OCI-M2 (cell line): ENCODE measurements at regions not wholly inside any gene's neighbourhood (a gene's known extent, or its start where the extent isn't known, plus 50 kb on each side); places are given as distances from the start of the nearest gene placed in this dataset.
"Not testable (repeated sequence)": the region's sequence is repeated elsewhere in the genome, so short reads cannot be mapped to it uniquely, and the experiment has no call there.

ENCODE experiments used
- DNase-seq: peaks from one replicate; lab custom pipeline; 2025; ENCODE audit not compliant: unreplicated experiment; lab: John Stamatoyannopoulos, UW

GRCh38 chr18:10332452-10332851 lies 122.0 kb upstream of the APCDD1 start:
- no peak for DNase-seq

GRCh38 chr18:10336749-10337350 lies 117.6 kb upstream of the APCDD1 start:
- no peak for DNase-seq

- DNase-seq, result no peak
Observed at GRCh38 chr18:10340821-10341220, 113.6 kb upstream of the APCDD1 start.

DNA sequence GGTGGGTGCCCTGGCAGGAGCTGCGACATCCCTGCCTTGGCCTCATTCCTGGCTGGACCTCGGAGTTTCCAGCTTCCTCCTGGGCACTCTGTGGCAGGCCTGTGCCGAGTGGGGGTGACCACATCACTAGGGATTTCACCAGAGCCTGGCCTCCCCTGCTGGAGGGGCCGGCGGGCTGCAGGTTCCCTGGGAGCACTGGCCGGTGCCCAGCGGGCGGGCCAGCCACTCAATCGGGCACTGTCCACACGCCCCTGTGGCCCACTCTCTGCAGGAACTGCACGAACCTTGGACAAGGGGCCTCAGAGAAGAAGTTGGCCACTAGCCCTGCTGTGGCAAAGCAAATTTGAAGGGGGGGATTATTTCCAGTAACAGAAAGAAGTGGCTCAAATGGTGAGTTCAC lies 110.7 kb upstream of the APCDD1 start:
- DNase-seq, result no peak

DNA sequence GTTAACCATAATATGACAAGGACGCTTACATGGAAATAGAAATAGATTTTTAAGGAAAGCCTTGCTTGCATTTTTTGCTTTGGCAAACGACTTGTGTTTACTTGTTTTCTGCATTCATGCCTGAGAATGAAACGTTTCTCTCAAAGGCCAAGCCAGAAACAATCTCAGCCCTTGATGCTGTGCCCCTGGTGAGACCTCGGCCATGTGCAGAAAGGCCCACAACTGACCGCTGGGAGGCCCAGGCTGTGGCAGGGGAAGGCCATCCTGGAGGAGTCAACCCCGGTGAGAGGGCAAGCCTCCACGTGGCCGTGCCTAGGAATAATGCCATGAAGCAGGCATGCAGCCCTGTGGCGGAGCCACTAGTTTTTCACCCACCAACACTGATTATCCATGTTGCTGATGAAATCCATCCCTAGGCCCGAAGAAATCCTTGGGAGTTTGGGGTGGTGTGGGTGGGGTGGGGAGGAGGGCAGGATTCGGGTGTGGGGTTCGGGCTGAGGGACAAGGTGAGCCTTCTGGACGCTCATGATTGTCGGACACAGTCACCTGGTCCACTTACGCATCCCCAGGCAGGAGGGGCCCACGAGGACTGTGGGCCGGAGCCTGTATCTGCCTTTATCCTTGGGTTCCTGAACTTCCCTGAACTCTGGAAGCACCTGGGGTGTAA lies 107.6 kb upstream of the APCDD1 start:
- DNase-seq, result no peak

DNA sequence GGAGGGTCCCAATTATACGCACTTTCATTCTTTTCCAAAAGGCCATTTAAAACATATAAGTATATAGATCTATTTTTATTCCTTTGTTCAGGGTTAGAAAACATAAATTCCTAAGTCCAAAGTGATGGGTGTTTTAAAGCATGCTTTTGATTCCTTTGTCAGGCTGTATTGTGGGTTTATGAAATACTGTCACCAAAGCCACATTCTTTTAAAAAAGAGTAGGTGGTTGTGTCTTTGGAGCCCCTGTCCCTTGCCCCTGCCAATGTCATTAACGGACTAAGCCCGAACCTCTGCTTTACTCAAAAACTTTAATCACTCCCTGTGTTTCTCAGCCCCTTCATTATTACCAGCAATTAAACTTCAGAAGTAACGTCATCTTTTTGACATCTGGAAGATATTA lies 104.9 kb upstream of the APCDD1 start:
- DNase-seq, result no peak

GRCh38 chr18:10350661-10351060 lies 103.8 kb upstream of the APCDD1 start:
- no peak for DNase-seq

GRCh38 chr18:10351219-10351818 lies 103.1 kb upstream of the APCDD1 start:
- no peak for DNase-seq

- no peak for DNase-seq
Observed at GRCh38 chr18:10351858-10352257, 102.6 kb upstream of the APCDD1 start.

DNA sequence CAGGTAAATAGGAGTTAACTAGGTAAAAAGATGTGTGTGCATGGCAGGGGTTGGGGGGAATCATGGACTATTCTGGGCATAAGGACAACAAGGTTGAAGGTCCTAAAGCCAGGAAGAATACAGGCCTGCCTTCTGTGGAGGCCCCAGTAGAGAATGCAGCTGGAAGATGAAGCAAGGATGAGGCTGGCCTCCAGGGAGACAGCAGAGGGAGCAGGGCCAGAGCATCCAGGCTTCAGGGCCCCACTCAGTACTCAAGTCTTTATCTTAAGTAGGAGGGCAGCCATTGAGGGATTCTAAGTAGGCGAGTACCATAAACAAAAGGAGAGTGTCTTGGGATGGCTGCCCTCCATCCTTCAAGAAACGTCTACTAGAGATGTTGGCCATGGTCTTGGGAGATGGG lies 101.8 kb upstream of the APCDD1 start:
- DNase-seq, result no peak

GRCh38 chr18:10353791-10354190 lies 100.6 kb upstream of the APCDD1 start:
- no peak for DNase-seq

GRCh38 chr18:10354241-10354811 lies 100.1 kb upstream of the APCDD1 start:
- DNase-seq, result no peak

DNA sequence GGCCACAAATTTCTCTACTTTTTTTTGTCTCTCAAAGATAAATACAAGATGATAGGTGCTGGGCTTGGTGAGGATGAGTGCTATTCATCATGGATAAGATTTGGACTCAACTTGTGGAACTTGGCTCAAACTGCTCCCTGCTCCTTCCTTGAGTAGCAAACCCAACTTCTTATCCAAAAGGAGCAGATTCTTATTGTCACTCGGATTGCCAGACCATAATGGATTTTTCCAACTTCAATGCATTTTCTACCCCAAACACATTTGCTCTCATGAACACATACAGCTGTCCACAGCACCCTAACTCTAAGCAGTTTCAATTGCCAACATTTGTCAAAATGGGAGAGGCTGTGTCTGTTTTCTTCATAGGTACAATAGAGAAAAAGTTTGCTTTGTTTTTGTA lies 99.5 kb upstream of the APCDD1 start:
- DNase-seq, result no peak

- not testable (repeated sequence) for DNase-seq
Observed at GRCh38 chr18:10356999-10357398, 97.4 kb upstream of the APCDD1 start.

GRCh38 chr18:10361660-10362059 lies 92.8 kb upstream of the APCDD1 start:
- no peak for DNase-seq

DNA sequence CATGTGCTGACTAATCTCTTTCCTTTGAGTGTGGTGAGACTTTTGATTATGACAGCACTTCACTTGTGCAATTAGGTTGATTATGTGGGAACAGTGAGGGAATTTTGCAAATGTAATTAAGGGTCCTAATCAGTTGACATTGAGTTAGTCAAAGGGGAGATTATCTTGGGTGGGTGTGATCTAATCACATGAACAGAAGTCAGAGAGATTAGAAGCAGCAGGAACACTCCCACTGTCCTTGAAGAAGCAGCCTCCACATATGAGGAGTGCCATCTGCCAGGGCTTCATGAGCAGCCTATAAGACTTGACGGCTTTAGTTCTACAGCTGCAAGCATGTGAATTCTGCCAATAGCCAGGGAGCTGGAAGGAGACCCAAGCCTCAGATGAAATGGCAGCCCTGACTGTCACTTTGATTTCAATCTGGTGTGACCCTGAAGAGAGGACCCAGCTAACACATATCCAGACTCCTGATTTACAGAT lies 89.4 kb upstream of the APCDD1 start:
- DNase-seq, result no peak

GRCh38 chr18:10365901-10366300 lies 88.5 kb upstream of the APCDD1 start:
- no peak for DNase-seq

GRCh38 chr18:10367836-10368235 lies 86.6 kb upstream of the APCDD1 start:
- no peak for DNase-seq

DNA sequence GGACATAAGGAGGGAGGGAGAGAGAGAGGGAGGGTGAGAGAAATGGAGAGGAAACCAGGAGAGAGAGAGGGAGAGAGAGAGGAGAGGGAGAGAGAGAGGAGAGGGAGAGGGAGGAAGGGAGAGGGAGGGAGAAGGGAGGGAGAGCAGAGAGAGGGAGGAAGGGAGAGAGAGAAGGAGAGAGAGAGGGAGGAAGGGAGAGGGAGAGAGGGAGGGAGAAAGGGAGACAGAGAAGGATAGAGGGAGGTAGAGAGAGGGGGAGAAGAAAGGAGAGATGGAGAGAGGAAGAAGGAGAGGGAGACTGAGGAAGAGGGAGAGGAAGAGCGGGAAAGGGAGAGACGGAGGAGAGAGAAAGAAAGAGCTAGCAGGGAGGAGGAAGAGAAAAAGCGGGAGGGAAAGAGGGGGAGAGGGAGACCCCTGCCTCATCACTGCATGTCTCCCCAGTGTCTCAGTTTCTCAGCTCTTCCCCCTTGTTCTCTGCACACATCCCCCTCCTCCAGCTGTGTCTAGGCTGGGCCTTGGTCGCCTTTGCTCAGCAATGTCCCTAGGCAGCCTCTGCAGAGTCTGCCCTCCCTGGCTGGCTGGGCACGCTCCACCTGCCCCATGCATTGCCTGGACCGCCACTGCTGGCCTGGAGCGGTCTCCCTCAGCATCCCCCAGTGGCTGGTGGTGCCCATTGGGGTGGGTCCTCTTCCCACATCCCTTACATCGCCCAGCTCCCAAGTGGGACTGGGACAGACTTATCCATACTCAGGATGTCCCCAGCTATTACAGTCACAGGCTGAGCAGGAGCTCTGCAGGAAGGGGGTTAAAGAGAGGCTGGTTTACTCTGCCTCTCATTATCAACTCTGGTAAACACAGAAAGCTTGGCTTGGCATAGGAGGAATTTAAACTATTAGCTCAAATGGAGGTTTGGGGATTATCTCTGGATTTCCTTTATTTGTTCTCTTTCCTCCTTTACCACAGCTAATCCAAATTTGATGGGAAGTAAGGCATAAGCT lies 85.7 kb upstream of the APCDD1 start:
- DNase-seq, result no peak

GRCh38 chr18:10370716-10371115 lies 83.7 kb upstream of the APCDD1 start:
- no peak for DNase-seq

DNA sequence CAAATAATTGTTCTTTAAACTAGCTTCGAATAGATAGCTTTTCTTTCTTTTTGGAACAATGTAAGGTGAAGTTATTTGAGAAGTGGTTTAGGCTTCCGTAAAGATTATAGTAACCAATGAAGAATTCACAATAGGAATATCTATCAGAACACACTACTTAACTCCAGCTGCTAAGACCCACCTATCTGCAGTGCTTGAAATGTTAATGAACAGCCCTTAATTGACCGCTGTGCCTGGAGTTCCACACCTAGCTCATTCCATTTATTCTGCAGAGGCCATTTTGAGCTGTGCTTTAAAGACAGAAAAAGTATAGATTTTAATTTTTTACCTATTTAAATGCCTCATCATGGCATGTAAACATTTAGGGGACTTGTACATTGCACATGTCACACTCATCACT lies 83.3 kb upstream of the APCDD1 start:
- no peak for DNase-seq
